GM12864 (cell line): ENCODE measurements at regions not wholly inside any gene's neighbourhood (a gene's known extent, or its start where the extent isn't known, plus 50 kb on each side); places are given as distances from the start of the nearest gene placed in this dataset.

ENCODE experiments used
- DNase-seq: peaks from one replicate; pipeline ENCODE4 v3.0.0-alpha.2; 2011; ENCODE audit warnings: low read depth
- H3K4me3 ChIP-seq: 2 replicates; pipeline ENCODE4 v1.5.1; 2011; ENCODE audit warnings: mild to moderate bottlenecking, low read depth, low read length, control low read depth
- CTCF ChIP-seq: IDR thresholded peaks from 2 replicates; pipeline ENCODE4 v1.5.1; 2011; ENCODE audit warnings: low read depth, mild to moderate bottlenecking, moderate library complexity, low read length, control low read depth, inconsistent platforms; ENCODE audit errors: missing control alignments

DNA sequence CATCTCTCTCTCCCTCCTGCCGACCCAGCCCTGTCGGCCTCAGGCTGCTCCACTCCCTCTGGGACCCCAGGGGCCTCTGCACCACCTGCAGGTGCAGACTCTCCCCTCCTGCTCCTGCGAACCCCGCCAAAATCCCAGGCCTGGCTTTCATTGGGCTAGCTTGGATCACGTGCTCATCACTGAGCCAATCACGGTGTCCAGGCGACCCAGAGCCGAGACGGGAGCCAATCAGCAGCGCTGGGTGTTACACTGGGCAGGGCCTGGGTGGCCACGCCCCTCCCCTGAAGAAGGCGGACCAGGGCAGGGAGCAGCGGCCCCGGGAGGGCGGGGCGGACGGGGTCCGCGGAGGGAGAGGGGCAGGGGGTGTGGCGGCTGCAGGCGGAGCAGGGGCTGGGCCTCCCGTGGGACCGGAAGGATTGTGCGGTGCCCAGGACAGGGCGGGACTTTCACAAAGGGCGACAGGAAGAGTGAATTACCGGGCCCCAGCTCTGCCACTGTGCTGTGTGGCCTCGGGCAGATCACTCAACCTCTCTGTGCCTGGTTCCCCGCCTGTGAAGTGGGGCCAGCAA, 66.6 kb upstream of the FBRSL1 start:
- no peak overlapping the region for H3K4me3 ChIP-seq
- no peak for TF ChIP-seq CTCF

DNA sequence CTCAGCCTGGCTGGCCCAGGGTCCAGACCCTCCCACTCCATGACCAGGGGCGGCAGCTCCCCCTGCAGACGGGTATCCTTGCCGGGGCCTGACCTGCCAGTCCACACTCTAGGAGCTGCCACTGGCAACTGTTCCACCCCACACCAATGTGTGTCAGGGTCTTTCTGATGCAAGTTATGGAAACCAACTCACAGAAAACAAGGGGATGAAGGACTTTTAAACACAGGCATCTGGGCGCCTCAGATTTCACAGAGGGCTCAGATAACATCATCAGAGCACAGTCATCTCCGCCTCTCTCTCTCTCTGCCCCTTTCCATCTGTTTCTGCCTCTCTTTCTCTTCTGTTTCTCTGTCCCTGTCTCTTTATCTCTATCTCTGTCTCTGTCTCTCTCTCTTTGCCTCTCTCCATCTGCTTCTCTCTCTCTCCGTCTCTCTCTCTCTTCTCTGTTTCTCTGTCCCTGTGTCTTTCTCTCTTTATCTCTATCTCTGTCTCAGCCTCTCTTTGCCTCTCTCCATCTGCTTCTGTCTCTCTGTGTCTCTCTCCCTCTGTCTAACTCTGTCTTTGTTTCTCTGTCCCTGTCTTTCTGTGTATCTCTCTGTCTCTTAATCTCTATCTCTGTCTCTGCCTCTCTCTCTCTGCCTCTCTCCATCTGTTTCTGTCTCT, 67.4 kb upstream of the FBRSL1 start:
- no peak overlapping the region for H3K4me3 ChIP-seq
- DNase-seq, result no peak
- TF ChIP-seq CTCF, result no peak

More for the DNA sequence above, 66.6 kb upstream of the FBRSL1 start:
- DNase-seq, result no peak

DNA sequence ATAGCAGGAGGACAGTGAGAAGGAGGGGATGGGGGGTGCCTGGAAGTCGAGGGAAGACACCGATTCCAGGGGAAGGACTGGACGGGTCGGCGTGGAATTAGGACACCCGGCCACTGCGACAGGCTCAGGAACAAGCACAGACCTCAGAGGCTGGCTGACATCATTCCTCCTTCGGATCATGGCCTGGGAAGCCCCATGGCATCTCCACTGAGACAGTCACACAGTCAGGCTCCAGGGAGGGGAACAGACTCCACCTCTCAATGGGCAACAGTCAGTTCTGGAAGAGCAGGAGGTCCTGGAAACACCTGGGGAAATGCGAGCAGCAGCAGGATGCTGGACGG, 67.9 kb upstream of the FBRSL1 start:
- no peak for TF ChIP-seq CTCF
- H3K4me3 ChIP-seq, result no peak overlapping the region
- no peak for DNase-seq

- no peak for DNase-seq
- no peak for TF ChIP-seq CTCF
- no peak overlapping the region for H3K4me3 ChIP-seq
Measured at GRCh38 chr12:132419631-132420246, 70.2 kb upstream of the FBRSL1 start.

DNA sequence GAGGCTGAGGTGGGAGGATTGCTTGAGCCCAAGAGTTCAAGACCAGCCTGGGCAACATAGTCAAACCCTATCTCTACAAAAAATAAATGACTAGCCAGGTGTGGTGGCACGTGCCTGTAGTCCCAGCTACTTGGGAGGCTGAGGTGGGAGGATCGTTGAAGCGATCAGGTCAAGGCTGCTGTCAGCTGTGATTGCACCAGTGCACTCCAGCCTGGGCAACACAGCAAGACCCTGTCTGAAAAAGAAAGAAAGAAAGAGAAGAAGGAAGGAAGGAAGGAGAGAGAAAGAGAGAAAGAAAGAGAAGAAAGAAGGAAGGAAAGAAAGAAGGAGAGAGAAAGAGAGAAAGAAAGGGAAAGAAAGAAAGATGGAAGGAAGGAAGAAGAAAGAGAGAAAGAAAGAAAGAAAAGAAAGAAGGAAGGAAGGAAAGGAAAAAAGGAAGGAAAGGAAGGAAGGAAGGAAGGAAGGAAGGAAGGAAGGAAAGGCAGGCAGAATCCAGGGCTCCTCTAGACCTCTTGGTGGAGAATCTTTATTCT, 71.5 kb upstream of the FBRSL1 start:
- no peak for DNase-seq
- no peak overlapping the region for H3K4me3 ChIP-seq
- TF ChIP-seq CTCF, result no peak

DNA sequence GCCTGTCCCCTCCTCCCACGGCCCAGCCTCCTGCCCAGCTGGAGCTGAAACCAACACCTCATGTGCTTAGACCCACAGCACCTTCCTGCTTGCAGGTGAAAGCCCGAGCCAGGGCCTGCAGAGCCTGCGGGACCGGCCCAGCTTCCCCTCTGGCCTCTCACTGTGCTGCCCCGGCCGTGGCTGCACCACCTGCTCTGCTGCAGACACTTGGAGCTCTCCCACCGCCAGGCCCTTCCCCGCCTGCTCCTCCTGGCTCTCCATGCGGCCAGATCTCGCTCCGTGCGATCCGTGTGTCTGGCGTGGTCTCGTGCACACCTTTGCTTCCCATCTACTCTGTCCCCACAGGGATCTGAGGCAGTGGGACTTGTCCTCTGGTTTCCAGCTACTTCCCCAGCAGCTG, 72.2 kb upstream of the FBRSL1 start:
- no peak for TF ChIP-seq CTCF
- no peak for DNase-seq
- no peak overlapping the region for H3K4me3 ChIP-seq

GRCh38 chr12:132416827-132417226, 73.1 kb upstream of the FBRSL1 start:
- no peak for TF ChIP-seq CTCF
- no peak for DNase-seq
- H3K4me3 ChIP-seq, result no peak overlapping the region
